Retinal pigment epithelial cell (primary cell): ENCODE measurements at regions not wholly inside any gene's neighbourhood (a gene's known extent, or its start where the extent isn't known, plus 50 kb on each side); places are given as distances from the start of the nearest gene placed in this dataset.

Experiments used
- DNase-seq: peaks from one replicate; pipeline ENCODE4 v3.0.0-alpha.2; 2010; ENCODE audit warnings: low read depth
- H3K4me3 ChIP-seq: 2 replicates; pipeline ENCODE4 v1.5.1; 2011; ENCODE audit warnings: mild to moderate bottlenecking, low read length, control low read depth, moderate library complexity
- CTCF ChIP-seq: conservative IDR thresholded peaks from 2 replicates; pipeline ENCODE4 v1.5.1; 2011; ENCODE audit warnings: low read depth, low read length, control low read depth, inconsistent platforms

DNA sequence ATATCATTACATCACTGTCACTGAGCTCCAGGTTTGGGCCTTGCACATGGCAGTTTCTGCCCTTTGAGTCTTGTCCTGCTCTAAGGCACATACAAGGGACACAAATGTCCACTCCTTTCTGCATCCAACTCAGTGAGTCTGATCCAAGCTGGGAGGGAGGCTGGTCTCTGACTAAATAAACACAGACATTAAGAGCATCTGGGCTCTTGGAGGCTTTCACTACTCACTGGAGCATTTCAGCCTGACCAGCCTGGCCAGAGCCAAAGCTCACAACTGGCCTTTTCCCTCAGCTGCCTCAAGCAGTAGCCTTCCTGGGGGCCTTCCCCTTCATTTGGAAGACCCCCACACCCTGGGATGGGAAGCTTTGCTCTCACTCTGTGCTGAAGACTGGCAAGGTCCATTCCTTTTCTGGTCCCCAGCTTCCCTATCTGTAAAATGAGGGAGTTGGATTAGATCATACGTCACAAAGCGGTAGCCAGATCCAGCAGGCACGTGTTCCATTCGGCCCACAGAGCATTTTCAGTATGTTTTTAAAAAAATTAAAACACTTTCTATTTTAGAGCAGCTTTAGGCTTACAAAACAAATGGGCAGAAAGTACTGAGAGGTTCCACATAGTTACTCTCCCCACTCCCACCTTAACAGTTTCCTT lies 58.6 kb upstream of the XPA start:
- no peak for DNase-seq
- no peak overlapping the region for H3K4me3 ChIP-seq
- no peak for TF ChIP-seq CTCF

- no peak for DNase-seq
- no peak for TF ChIP-seq CTCF
These were observed 59.9 kb upstream of the XPA start for GRCh38 chr9:97756991-97757390.

GRCh38 chr9:97758334-97758916 lies 61.3 kb upstream of the XPA start:
- DNase-seq = no peak
- H3K4me3 ChIP-seq = no peak overlapping the region
- no peak for TF ChIP-seq CTCF

More at GRCh38 chr9:97756991-97757390, 59.9 kb upstream of the XPA start:
- H3K4me3 ChIP-seq = no peak overlapping the region

GRCh38 chr9:97759581-97760288 lies 62.6 kb upstream of the XPA start:
- TF ChIP-seq CTCF = no peak

GRCh38 chr9:97761056-97761598 lies 64.0 kb upstream of the XPA start:
- H3K4me3 ChIP-seq = no peak overlapping the region
- DNase-seq = no peak
- TF ChIP-seq CTCF = no peak

More at GRCh38 chr9:97759581-97760288, 62.6 kb upstream of the XPA start:
- no peak for DNase-seq
- H3K4me3 ChIP-seq = no peak overlapping the region

GRCh38 chr9:97761879-97762278 lies 64.7 kb upstream of the XPA start:
- TF ChIP-seq CTCF = no peak
- DNase-seq = no peak

More at GRCh38 chr9:97761879-97762278, 64.7 kb upstream of the XPA start:
- H3K4me3 ChIP-seq = no peak overlapping the region
